Heart left ventricle (tissue), 13 donors: ENCODE measurements at regions not wholly inside any gene's neighbourhood (a gene's known extent, or its start where the extent isn't known, plus 50 kb on each side); places are given as distances from the start of the nearest gene placed in this dataset.
"Not testable (repeated sequence)": the region's sequence is repeated elsewhere in the genome, so short reads cannot be mapped to it uniquely, and the experiment has no call there.

Experiments used
- POLR2A ChIP-seq, 2 donors: fragments of 450-650 bp; IDR thresholded peaks; one replicate each; pipeline ENCODE4 v1.6.1; 2017; ENCODE audit warnings: antibody characterized with exemption in 2 of 2, mild to moderate bottlenecking in 2 of 2, moderate library complexity in 2 of 2
- TF ChIP-seq, protein P1 (sequence below), 12 donors: fragments of 200-600 bp; sonication (generic) in 4 of 12; IDR thresholded peaks; one replicate each; pipeline versions ENCODE4 v1.5.0 to v1.8.0; 2018 to 2022; ENCODE audit warnings: antibody characterized with exemption in 12 of 12, mild to moderate bottlenecking in 5 of 12
- donor health status: ischemic (EF 13 %, LVEDD 7.1; RV severe dilation, severe dysfunction).
- donor health status: DM: no; HTN: yes; CAD: no.
- donor health status: DM: no; HTN: no; CAD: no.
- donor health status: ischemic (EF 25% LVEDD 6.9; RV normal size, moderate dysfunction).
- donor health status: ischemic (EF 25% LVEDD 5.7; RV mildly dilated, moderate dysfunction).
- donor health status: ischemic (EF 35%, LVEDD 5.7; RV mildly dilated, moderate dysfunction).
- donor health status: nonischemic (EF 11% LVEDD 7.7; RV severe dilation, severe dysfunction).
- donor health status: DM: yes; HTN: yes; CAD: no.
- donor health status: PGD.
- donor health status: ischemic (EF 29% LVEDD 5.4; RV normal size, mild dysfunction).
- donor health status: nonischemic (EF 23%, LVEDD 6.1; RV moderate dilation, normal function).

DNA sequence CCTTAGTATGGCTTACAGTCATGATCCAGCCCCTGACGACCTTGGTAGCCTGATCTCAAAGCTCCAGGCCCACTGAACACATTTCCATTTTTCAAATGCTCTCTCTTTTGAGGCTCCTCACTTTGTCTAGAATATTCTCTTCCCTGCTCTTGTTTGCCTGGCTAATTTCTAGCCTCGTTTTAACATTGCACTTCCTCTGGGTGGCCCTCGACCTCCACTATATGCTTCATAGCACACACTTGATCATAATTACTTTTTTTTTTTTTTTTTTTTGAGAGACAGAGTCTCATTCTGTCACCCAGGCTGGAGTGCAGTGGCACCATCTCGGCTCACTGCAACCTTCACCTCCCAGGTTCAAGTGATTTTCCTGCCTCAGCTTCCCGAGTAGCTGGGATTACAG is 65.5 kb upstream of the RABGAP1L start:
- TF ChIP-seq, protein P1, sequence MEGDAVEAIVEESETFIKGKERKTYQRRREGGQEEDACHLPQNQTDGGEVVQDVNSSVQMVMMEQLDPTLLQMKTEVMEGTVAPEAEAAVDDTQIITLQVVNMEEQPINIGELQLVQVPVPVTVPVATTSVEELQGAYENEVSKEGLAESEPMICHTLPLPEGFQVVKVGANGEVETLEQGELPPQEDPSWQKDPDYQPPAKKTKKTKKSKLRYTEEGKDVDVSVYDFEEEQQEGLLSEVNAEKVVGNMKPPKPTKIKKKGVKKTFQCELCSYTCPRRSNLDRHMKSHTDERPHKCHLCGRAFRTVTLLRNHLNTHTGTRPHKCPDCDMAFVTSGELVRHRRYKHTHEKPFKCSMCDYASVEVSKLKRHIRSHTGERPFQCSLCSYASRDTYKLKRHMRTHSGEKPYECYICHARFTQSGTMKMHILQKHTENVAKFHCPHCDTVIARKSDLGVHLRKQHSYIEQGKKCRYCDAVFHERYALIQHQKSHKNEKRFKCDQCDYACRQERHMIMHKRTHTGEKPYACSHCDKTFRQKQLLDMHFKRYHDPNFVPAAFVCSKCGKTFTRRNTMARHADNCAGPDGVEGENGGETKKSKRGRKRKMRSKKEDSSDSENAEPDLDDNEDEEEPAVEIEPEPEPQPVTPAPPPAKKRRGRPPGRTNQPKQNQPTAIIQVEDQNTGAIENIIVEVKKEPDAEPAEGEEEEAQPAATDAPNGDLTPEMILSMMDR (IDR thresholded peaks at IDR 0.05), result peak in 9 of 12 donors; percentile 8 to 37 (median 27)
- not testable (repeated sequence) for TF ChIP-seq POLR2A (IDR thresholded peaks at IDR 0.05)
